LNCAP (cell line): ENCODE measurements at regions not wholly inside any gene's neighbourhood (a gene's known extent, or its start where the extent isn't known, plus 50 kb on each side); places are given as distances from the start of the nearest gene placed in this dataset.

ENCODE experiments used
- CTCF ChIP-seq: fragments of 450-650 bp; IDR thresholded peaks from 2 replicates; pipeline ENCODE4 v1.5.1; 2017; ENCODE audit warnings: mild to moderate bottlenecking

GRCh38 chr10:54906940-54907339 lies 105.9 kb upstream of the PCDH15 start:
- TF ChIP-seq CTCF = no peak

GRCh38 chr10:54905578-54906192 lies 104.7 kb upstream of the PCDH15 start:
- TF ChIP-seq CTCF = no peak

GRCh38 chr10:54904833-54905232 lies 103.8 kb upstream of the PCDH15 start:
- no peak for TF ChIP-seq CTCF

GRCh38 chr10:54903745-54904144 lies 102.7 kb upstream of the PCDH15 start:
- TF ChIP-seq CTCF = no peak

- TF ChIP-seq CTCF = no peak
Measured at GRCh38 chr10:54900584-54900983, 99.6 kb upstream of the PCDH15 start.

- TF ChIP-seq CTCF = no peak
Measured at GRCh38 chr10:54880996-54881395, 80.0 kb upstream of the PCDH15 start.

GRCh38 chr10:54869022-54869421 lies 68.0 kb upstream of the PCDH15 start:
- no peak for TF ChIP-seq CTCF

- no peak for TF ChIP-seq CTCF
Measured at GRCh38 chr10:54866666-54867065, 65.6 kb upstream of the PCDH15 start.
